RWPE2 (cell line): ENCODE measurements at regions not wholly inside any gene's neighbourhood (a gene's known extent, or its start where the extent isn't known, plus 50 kb on each side); places are given as distances from the start of the nearest gene placed in this dataset.
A peak's percentile ranks its signal among the peaks of the same experiment; 100 is the strongest.

Experiments used
- ATAC-seq: fragments of 200-7000 bp; cut with Tn5 transposase; 3 replicates; pipeline ENCODE4 v1.9.1; 2021; ENCODE audit warnings: low read depth
- DNase-seq: peaks from one replicate; pipeline ENCODE4 v3.0.0-alpha.2; 2020; ENCODE audit warnings: low spot score
- H3K27ac ChIP-seq: fragments of 450-650 bp; 2 replicates; pipeline ENCODE4 v1.5.1; 2017; ENCODE audit warnings: mild to moderate bottlenecking; ENCODE audit not compliant: poor library complexity, severe bottlenecking
- H3K27me3 ChIP-seq: fragments of 250-450 bp; sonication (Bioruptor Pico); 2 replicates; pipeline ENCODE4 v1.5.1; 2021; ENCODE audit warnings: mild to moderate bottlenecking, moderate library complexity; ENCODE audit not compliant: insufficient read depth, poor library complexity, severe bottlenecking
- H3K36me3 ChIP-seq: fragments of 250-450 bp; sonication (Bioruptor Pico); 2 replicates; pipeline ENCODE4 v1.5.1; 2020; ENCODE audit warnings: low read depth, mild to moderate bottlenecking, moderate library complexity
- H3K4me1 ChIP-seq: fragments of 250-450 bp; sonication (Bioruptor Pico); 2 replicates; pipeline ENCODE4 v1.5.1; 2021; ENCODE audit warnings: mild to moderate bottlenecking, moderate library complexity; ENCODE audit not compliant: insufficient read depth, poor library complexity, severe bottlenecking
- H3K4me3 ChIP-seq: fragments of 250-450 bp; sonication (Bioruptor Pico); 2 replicates; pipeline ENCODE4 v1.5.1; 2021; ENCODE audit warnings: mild to moderate bottlenecking, moderate library complexity; ENCODE audit not compliant: severe bottlenecking
- H3K9me3 ChIP-seq: fragments of 250-450 bp; sonication (Bioruptor Pico); 2 replicates; pipeline ENCODE4 v1.5.1; 2021; ENCODE audit warnings: mild to moderate bottlenecking, moderate library complexity; ENCODE audit not compliant: severe bottlenecking
- CTCF ChIP-seq: fragments of 450-650 bp; IDR thresholded peaks from one replicate; pipeline ENCODE4 v1.5.1; 2017; ENCODE audit warnings: mild to moderate bottlenecking, moderate library complexity; ENCODE audit not compliant: poor library complexity, severe bottlenecking

GRCh38 chr7:148480479-148481146 is 110.0 kb upstream of the C7orf33 start:
- Histone ChIP-seq H3K4me3 (no peak overlapping the region), H3K9me3 (no peaks in the 10 kb centered on the region), H3K27me3 (no peaks in the 10 kb centered on the region), H3K4me1 (no peaks in the 10 kb centered on the region), H3K36me3 (no peaks in the 10 kb centered on the region), H3K27ac (no peak overlapping the region)
- no peak for ATAC-seq
- DNase-seq: no peak
- no peak for TF ChIP-seq CTCF

- ATAC-seq: no peak
- Histone ChIP-seq H3K4me3 (no peak overlapping the region), H3K36me3 (no peaks in the 10 kb centered on the region), H3K9me3 (no peaks in the 10 kb centered on the region), H3K27ac (no peak overlapping the region), H3K27me3 (no peaks in the 10 kb centered on the region), H3K4me1 (no peaks in the 10 kb centered on the region)
- no peak for TF ChIP-seq CTCF
- DNase-seq: no peak
Observed at GRCh38 chr7:148481147-148481526, 109.4 kb upstream of the C7orf33 start.

DNA sequence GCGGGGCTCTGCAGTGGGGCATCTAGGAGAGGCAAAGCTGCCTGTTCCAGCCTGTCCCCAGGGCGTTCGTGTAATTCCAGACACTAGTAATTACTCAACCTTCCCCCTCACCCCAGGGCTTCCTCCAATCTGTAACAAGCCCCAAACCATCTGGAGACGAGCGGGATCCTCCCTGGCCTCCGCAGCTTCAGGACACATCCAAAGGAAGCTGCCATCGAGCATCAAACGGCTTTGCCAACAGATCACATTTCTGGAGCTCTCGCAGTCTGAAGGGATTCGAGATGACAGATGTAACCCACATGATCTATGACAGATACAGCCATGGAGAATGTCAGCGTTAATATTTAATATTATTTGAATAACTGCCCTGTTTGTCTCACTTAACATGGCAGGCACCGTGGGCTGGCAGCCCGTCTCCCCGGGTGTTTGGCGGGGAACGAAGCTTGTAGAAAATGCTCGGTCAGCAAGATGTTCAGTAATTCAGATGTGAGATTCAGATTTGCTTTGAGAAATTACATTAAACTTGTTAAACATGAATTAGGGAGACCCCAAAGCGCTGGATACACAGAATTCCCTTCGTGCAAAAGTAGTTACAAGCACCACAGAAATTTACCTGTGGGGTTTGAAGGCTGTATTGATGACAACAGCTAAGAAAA is 108.5 kb upstream of the C7orf33 start:
- DNase-seq (no peak), ATAC-seq (peak; percentile 40; the same call in 1 of the 3 replicates)
- Histone ChIP-seq H3K4me3 (no peak overlapping the region), H3K36me3 (no peaks in the 10 kb centered on the region), H3K9me3 (no peaks in the 10 kb centered on the region), H3K27ac (no peak overlapping the region), H3K4me1 (no peaks in the 10 kb centered on the region), H3K27me3 (no peaks in the 10 kb centered on the region)
- TF ChIP-seq CTCF: no peak

GRCh38 chr7:148483515-148484308 is 106.9 kb upstream of the C7orf33 start:
- no peaks in the 10 kb centered on the region for H3K9me3 ChIP-seq
- H3K36me3 ChIP-seq: no peaks in the 10 kb centered on the region
- no peaks in the 10 kb centered on the region for H3K4me1 ChIP-seq
- no peak overlapping the region for H3K27ac ChIP-seq
- no peaks in the 10 kb centered on the region for H3K27me3 ChIP-seq
- TF ChIP-seq CTCF: no peak
- no peak overlapping the region for H3K4me3 ChIP-seq
- DNase-seq (no peak), ATAC-seq (no peak)

- Histone ChIP-seq H3K27me3 (no peaks in the 10 kb centered on the region), H3K4me3 (no peak overlapping the region), H3K9me3 (no peaks in the 10 kb centered on the region), H3K36me3 (no peaks in the 10 kb centered on the region), H3K4me1 (no peaks in the 10 kb centered on the region), H3K27ac (no peak overlapping the region)
- DNase-seq: no peak
- TF ChIP-seq CTCF: no peak
- no peak for ATAC-seq
Observed at GRCh38 chr7:148484486-148484885, 106.1 kb upstream of the C7orf33 start.
